ENCODE measurements at regions not wholly inside any gene's neighbourhood (a gene's known extent, or its start where the extent isn't known, plus 50 kb on each side); places are given as distances from the start of the nearest gene placed in this dataset.
"Not testable (repeated sequence)": the region's sequence is repeated elsewhere in the genome, so short reads cannot be mapped to it uniquely, and the experiment has no call there.

DNA sequence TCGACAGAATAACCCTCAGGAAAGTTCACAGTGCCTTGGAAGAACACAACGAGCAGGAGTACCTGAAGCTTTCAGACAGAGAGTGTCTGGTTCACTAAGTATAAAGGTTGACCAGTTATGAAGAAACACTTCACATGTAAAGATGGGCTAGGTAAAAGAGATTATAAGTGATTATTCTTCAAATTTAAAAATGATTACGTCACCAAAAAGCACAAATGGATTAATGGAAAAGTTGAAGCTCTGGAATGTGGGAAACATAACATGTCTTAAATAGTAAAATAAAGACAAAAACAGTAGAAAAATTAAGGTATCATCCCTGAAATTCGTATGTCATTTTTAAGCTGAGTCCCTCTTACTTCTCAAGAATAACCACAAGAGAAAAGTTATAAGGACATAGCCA, 643.9 kb upstream of the KLF12 start:
- no peak for DNase-seq

DNA sequence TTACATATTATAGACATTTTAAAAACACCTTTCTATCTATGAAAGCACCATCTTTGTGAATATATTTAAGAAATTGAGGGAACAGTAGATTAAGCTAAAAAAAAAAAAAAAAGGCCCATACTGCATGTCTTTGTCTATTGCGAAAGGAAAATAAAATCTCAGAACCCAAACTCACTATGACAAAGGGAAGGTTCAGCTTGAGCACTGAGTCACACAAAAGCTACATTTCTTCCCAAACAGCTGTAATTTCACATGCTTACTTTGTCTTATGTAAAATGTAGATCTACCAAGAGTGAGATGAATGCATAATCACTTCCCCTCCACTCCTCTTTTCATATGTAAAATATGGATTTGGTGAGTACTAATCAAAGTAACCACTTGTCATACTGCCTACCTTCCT, 640.1 kb upstream of the KLF12 start:
- no peak for DNase-seq

DNA sequence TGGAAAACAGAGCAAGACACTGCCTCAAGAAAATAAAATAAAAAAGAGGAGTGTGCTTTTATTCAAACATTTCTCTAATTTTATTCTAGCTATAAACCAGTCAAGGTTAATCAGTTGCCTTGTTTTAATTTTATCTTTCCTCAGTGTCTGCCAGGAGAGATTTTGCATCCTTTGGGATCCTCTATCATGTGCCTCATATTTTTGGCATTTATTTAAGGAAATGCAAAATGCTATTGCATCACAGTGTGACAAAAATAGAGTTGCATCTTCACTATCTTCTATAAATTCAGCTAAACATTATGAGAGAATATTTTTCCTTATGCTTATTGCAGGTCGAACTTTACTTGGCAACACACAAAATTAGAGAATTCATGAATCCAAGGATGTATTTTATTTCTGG, 639.0 kb upstream of the KLF12 start:
- DNase-seq = no peak

DNA sequence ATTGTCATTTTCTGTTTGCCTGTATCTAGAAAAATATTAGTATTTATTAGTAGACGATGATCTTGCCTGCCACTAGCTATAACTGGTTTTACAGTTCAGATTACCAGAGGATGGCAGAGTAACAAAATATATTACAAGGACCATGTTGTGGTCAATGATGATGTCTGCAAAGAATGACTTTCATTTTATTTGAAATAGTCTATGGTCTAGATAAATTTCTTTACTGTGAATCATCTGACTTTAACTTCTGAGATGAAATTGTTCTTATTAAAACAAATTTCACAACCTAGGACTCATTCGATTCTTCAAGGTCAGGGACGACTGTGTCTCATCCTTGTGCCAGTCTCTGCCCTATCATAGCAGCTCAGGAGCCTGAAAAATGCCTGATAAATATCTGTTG, 637.8 kb upstream of the KLF12 start:
- no peak for DNase-seq

DNA sequence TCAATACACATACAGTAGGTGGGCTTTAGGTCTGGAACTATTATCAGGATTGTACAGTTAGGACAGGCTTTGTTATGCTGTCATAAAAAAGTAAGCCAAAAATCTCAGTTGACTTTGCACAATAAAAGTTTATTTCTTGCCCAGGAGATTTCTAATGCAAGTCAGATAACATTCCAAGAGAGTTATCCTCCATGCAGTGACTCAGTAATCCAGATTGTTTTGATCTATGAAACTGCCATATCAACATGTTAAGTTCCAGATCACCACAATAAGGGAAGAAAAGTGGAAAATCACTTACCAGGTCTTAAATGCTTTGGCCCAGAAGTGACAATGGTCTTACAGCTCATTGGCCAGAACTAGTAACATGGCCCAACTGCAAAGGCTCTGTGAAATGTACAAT, 636.2 kb upstream of the KLF12 start:
- no peak for DNase-seq

DNA sequence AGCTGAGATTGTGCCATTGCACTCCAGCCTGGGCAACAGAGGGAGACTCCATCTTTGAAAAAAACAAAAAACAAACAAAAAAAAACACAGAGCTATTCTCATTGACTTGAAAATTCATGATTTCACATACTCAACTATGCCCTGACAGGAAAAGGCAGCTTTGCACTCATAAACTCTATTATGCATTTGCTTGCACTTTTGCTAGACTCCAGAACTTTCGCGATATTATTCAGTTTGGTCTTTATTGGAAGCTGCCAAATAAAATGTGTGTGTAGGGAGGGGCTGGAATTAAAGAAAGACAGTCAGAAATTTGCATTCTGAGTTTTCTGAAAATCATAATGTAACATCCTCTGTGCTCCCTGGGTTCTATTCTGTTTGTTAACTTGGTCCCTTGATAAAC, 635.1 kb upstream of the KLF12 start:
- no peak for DNase-seq

DNA sequence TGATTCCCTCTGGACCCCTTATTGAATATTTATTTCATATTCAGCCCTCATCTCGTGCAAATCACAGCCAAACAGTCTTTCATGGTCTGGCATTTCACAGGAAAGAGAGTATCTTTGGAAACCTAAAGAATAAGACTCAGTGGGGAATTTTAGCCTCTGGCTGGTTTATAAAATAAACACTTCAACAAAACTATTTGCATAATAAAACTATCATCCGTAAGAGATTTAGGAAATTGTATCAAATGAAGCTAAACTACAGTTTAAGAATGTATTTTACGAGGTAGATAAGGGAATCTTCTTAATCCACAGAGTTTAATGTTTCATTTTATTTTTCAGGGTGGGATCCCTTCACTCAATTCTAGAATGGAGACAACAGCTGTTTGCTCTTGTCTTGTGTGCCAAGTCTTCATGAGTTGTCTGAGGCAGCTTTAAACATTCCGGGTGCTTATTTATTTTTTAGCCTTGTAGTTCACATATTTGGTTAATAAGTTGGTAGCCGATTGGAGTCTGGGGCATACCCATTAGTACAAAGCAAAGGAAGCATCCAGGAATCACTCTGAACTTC, 634.4 kb upstream of the KLF12 start:
- DNase-seq = peak; percentile 61

DNA sequence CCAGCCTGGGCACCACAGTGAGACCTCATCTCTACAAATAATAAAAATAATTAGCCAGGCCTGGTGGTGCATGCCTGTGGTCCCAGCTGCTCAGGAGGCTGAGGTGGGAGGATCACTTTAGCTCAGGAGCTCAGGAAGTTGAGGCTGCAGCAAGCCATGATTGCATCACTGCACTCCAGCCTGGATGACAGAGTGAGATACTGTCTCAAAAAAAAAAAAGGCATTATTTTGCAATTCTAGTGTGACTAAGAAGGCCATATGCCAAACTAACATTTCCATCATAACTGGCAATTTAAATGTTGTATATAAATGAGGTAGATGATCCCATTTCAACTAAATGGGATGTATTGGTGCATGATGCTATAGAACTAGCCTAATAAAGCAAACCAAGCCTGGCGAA, 632.8 kb upstream of the KLF12 start:
- no peak for DNase-seq

DNA sequence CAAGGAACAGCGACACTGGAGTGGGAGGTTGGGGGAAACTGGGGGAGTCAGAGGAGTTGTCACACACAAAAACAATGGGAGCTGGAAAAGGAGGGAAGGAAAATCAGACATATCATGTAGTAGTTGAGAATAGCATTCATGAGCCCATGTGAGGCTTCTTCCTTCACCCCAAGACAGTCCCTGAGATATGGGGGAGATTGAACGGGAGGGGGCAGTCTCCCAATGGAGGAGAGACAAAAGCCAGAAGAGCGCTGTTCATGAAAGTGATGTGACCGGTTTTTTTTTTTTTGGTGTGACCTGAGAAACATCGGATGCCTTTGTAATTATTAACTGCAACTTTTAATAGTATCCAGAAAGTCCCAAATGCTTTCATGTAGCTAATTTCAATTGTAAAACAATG, 631.8 kb upstream of the KLF12 start:
- no peak for DNase-seq

DNA sequence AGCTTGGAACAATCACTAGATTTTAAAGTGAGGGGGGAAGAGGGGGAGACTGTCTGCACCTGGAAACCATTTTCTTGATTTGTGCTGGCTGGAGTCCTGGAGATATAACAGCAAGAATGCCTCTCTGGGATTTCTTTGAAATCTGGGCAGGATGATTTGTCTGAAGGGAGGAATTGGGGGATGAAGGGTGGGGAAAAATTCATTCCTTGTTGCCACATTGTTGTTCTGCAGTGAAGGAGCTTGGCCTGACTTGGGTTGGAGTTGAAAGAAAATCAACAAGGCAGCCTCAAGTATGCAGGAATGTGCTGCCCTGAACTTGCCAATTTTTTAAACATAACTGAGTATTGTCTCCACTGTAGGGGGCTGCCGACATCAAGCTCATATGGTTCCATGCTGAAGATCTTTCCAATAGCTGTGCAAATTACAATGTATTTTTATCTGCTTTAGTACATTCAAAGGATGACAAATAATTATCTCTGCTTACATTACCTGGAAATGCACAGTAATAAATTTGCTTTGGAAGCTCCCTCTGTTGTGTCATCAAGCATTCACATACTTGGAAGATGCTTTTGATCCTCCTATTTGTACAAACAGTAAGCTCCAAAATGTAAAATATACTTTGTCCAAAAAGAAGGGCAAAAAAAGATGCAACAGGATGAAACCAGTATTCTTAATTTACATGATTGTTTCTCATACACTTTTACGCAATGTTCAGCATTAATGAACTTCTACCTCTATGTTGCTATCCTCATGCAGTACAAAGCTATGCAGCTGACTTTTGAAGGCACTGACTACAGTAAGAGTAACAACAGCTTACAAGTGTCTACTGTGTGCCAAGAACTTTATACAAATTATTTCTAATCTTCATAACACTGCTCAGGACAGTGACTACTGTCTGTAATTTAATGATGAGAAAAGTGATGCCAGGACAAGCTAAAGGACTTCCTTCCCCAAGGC, 627.9 kb upstream of the KLF12 start:
- DNase-seq = peak; percentile 72

DNA sequence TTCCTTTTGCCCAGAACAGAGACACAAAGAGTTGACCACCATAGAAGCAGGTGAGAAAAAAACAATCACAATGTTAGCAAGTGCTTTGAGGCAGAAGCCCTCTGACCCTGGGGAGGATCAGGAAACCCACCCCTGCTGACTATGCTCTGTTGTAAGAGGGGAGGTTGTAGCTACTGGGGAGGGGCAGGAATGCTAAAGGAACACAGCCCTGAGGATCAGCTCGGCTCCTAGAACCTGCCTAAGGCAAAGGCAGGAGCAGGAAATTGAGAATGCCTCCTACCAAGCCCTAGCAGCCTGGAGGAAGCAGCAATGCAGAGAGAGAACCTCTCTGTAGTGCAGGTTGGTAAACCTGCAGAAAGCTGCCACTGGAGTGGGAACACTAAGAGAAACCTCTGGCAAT, 624.0 kb upstream of the KLF12 start:
- DNase-seq = no peak

DNA sequence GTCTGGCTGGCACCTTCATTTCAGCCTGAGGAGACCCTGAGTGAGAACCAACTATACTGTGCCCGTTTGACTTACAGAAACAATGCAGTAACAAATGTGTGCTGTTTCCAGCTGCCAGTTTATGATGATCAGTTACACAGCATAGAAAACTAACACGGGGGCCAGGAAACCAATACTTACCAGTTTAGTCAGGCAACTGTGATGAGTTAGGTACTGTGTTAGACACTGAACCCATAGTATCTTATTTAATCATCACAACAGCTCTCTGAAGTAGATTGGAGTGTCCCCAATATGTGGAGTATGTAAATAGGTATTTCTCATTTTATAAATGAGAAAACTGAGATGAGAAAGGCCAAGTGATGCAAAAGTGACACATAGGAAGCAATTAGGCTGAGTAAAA, 620.9 kb upstream of the KLF12 start:
- no peak for DNase-seq

DNA sequence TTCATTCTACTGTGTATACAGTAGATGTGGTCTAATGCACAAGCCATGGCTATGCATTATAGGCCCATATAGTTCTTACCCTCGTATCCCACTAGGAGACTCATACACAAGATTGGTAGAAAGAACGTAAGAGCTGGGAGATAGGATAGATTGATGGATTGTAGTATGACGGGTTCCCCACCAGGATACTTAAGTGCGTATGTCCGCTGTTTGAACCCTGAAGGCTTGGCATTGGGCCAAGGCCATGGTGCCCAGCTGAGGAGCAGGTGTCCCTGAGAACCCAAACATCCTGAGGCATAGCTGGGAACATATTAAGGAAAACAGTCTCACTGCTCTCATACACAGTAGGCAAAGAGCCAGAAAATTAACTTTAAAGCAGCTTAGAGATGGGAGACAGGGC, 617.5 kb upstream of the KLF12 start:
- peak; percentile 70 for DNase-seq

DNA sequence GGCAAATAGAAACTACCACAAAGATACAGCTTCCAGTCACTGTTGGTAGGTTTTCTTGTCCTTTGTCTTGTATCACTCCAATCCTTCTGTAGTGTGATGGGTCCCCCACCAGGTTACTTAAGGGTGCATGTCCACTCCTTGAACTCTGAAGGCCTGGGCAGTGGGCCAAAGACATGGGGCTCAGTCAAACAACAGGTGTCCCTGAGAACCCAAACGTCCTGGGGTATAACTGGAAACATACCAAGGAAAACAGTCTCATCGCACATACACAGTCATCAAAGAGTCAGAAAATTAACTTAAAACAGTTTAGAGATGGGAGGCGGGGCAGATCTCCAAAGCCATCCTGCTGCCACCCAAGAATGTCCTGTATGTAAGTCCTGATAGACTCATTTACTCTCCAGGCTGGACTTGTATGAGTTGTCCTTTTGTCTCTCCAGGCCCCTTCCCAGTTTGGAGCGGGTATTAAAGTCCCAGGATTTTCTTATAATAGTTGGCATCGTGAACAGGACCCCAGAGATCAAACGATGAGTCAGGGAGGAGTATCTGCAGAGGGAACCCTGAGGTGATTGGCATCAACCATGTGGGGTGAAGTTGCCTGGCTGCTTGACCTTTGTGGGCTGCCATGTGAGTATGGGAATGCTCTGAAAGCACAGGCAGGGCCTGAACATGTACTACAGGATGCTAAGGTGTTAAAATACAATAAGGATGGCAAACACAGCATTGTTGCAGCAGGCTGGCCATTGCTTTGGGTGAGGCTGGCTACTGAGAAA, 613.2 kb upstream of the KLF12 start:
- peak; percentile 22 for DNase-seq

DNA sequence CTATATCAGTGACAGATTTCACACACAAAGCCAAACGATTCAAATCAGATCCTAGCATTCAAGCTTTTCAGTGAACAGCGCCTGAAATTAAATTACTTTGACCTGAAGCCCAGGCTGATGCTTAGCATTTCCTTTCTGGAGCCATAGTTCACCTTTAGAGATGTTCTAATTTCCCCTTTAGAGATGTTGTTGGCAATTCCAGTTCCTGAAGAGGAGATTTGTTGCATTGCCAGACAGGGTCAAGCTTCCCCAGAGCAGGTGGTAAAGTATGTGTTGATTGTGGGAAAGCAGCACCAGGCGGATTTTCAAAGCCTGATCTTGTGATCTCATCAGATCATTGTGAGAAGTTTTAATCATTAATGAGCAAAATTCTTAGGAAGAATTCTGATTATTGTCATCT, 609.8 kb upstream of the KLF12 start:
- no peak for DNase-seq

DNA sequence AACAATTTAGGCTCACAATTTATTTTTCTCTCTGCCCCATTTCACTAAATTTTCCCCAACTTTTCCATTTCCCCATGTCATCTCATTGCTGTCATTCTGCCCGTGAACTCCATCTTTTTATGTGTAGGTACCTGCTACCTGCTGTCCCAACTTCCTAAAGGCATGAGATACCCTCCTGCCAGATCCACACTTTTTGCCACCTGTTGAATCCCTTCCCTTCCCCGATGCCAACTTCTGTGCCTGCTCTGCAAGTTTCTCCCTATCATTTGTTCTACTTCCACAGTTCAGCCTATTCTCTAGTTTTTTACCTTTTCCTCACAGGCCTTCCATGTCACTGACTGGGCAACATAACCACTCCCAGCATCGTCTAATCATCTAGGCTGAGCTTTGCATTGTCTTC, 607.5 kb upstream of the KLF12 start:
- no peak for DNase-seq

DNA sequence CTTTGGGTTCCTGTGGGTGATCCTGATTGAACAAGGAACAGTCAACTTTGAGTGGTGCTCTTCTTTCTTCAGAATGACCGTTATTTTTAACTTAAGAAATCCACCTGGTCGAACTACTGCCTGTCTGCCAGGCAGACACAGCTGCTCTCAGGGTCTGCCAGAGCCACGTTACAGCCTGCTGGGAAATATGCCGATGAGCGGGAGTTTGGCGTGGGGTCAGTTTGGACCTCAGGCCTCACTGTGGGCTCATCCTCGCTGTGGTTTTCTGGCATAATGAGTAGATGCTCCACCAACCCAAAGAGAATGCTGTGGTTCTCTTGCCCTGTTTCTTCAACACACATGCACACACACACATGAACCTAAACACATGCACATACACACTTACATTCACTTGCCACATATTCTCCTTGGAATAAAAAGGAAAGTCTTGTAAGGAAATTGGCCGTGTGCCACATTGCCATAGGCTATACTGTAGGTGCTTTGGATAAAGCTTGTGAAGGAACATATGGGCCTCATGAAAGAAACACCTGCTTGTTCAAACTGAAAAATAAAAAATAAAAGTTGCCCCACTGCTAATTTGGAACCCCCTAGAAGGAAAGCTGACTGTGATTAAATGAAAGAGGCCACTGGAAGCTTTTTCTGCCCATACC, 598.7 kb upstream of the KLF12 start:
- DNase-seq = no peak

DNA sequence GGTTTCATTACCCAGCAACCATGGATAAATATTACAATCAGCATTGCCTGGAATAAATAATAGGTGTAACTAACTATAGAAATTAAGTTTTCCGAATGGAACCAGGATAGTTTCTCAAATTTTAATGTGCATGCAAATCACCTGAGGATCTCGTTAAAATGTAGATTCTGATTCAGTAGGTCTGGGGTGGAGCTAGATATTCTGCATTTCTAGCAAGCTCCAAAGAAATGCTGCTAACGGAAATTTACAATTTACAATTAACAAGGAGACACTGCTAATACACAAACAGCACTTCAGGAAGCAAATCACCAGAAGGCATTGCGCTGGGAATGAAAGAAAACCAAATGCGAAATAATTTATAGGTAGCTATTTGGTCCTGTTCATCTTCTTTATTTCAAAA, 597.5 kb upstream of the KLF12 start:
- no peak for DNase-seq

DNA sequence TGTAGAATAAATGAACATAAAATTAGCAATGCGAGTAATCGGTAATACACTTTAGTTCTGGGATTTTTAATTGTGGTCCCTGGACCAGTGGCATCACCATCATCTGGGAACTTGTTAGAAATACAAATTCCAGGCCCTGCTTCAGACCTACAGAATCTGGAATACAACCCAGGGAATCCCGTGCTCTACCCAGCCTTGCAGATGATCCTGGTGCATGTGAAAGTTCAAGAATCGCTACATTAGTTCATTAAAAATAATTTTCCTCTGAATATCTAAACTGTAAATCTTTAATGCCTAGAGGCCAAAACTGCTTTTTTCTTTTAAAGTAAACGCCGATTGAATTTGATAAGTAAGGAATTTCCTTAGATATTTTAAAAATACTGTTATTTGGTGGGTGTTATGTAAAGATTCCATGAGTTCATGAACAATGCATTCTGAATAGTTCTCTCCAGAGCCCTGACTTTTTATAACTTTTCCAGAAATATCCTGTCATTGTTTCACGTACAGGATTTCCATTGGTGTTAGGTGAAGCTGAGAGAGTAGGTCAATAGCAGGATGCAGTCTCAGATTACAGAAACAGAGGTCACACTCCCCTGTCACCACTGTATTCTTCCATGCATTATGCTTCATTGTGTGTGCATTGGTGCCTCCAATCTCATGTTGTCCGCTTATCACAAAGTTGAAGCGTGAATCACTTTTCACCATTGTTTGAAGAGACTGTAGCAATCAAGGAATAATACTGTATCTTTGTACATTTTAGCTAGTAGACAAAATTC, 596.5 kb upstream of the KLF12 start:
- DNase-seq = no peak

DNA sequence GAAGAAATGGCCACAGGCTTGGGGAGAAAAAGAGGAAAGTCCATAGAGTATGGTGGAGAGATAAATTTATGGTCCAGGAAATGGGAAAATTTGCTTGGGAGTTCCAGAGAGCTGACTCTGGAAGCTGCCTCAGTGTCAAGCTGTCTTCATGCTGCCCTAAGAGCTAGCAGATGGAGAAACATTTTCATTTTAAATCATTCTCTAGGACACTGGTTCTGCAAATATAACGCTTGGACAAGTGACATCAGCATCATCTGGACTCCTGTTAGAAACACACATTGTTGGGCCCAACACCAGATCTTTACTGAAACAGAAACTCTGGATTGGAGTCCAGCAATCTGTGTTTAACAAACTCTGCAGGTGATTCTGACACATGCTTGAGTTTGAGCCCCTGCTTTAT, 592.0 kb upstream of the KLF12 start:
- DNase-seq = no peak

DNA sequence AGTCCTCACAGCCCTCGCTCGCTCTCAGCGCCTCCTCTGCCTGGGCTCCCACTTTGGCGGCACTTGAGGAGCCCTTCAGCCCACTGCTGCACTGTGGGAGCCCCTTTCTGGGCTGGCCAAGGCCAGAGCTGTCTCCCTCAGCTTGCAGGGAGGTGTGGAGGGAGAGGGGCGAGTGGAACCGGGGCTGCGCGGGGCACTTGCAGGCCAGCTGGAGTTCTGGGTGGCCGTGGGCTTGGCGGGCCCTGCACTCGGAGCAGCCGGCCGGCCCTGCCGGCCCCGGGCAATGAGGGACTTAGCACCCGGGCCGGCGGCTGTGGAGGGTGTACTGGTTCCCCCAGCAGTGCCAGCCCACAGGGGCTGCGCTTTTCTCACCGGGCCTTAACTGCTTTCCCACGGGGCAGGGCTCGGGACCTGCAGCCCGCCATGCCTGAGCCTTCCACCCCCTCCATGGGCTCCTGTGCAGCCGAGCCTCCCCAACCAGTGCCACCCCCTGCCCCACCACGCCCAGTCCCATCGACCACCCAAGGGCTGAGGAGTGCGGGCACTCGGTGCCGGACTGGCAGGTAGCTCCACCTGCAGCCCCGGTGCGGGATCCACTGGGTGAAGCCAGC, 584.1 kb upstream of the KLF12 start:
- DNase-seq = not testable (repeated sequence)

DNA sequence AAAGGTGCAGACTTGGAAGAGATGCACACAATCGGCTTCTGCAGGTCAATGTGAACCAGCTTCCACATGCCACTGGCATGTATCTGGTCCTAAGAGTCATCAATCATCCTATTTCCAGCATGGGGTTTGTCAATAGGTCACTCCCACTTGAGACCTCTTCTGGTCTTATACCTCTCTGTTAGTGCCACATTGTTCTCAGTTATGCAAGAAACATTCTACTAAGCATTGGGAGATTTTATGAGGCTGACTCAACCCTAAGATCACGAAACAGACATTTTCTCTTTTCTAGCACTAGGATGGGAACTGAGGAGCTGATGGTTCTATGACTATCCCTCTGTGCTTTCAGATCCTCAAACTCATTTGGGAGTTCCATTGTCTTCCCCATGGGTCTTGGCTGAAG, 581.5 kb upstream of the KLF12 start:
- DNase-seq = no peak

Data from tongue (tissue), 1 donor.